GM21576 (cell line): ENCODE measurements at regions not wholly inside any gene's neighbourhood (a gene's known extent, or its start where the extent isn't known, plus 50 kb on each side); places are given as distances from the start of the nearest gene placed in this dataset.

Experiments used
- ATAC-seq: cut with Tn5 transposase; IDR thresholded peaks from one replicate; pipeline ENCODE4 v1.9.1; 2021; ENCODE audit warnings: mild to moderate bottlenecking, moderate library complexity; ENCODE audit not compliant: unreplicated experiment

DNA sequence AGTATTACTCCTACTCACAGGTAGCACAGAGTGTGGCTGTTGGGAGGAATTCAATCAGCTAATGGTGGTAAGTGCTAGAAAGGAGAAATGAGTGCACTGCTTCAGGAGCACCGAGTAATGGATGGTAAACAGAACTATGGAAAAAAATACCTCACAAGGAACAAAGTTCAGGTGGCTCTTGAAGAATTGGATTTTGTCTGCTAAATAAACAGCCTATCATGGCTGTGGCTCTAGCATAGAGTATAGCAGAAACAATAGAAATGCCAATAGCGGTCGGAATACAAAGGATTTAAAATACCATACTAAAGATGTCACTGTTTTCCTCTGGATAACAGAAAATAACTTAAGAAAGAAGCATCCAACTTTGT, 482.5 kb downstream of the NUP35 start:
- no peak for ATAC-seq

GRCh38 chr2:183607995-183608394, 483.8 kb downstream of the NUP35 start:
- ATAC-seq, result no peak

DNA sequence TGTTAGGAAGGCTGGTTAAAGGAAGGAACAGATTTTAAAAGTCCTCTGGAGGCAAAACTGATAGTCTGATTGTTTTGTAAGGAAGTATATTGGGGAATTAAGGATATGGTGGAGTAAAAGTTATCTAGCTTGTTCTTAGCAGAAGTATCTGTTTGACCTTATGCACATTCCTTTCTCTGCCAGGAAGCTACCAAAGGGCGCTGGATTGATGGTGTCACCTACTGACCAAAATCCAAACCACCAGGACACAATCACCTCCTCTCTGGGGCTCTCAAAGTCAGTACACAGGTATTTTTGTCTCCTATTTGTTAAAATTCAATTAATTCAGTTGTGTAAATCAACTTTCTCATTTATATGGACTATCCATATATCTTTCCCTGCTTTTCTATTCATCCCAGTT, 484.5 kb downstream of the NUP35 start:
- no peak for ATAC-seq

DNA sequence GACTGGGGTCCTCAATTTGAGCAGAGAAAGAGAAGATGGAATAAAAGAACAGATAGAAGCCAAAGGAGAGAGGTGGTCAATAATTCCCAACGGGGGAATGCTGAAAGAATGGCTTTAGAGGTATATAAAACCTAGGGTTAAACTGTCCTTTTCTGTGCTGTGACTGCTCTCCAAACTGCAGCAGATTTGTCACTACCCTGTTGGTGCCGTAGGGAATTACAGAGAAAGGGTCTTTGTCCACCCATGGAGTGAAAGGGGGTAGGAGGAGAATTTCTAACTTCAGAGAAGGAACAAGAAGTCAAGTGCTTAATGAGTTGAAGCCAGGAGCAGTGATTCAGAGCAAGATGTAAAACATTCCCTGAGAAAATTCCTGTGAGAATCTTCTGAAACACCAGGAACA, 486.5 kb downstream of the NUP35 start:
- ATAC-seq, result no peak

- ATAC-seq, result no peak
Measured at GRCh38 chr2:183614799-183615435, 490.7 kb downstream of the NUP35 start.

DNA sequence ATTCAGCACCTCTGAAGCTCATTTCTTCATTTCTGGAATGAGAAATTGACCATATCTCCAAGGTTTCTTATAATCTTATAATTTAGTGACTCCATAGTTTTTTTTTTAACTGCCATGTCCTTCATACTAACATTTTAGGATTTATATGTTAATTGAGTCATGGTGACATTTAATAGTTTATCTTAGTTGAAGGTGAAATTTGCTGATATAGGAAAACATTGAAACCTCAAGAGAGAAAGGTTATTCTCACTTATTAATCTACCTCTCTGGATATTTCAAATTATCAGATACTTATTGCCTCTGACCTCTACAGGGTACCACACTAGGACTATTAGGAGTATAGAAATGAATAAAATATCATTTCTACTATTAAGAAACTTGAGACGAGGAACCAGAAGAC, 499.0 kb downstream of the NUP35 start:
- no peak for ATAC-seq

DNA sequence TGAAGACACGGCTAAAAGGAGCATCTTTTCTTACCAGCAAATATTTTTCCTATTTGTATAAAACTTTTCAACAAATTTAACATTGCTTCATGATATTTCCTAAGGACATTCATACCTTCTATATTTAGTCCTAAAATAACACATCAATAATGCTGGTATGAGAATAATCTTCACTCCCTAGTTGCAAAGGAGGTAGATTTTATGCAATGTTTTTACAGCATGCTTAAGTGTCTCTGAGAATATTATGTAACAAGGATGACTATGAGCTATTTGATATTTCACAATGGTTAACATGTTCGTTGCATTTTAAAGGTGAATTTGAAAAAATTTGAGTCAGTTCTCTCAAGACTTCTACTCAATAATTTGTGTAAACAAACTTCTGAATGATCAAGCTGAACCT, 506.7 kb downstream of the NUP35 start:
- no peak for ATAC-seq

GRCh38 chr2:183656121-183656520, 531.9 kb downstream of the NUP35 start:
- ATAC-seq, result no peak

GRCh38 chr2:183665425-183665824, 541.2 kb downstream of the NUP35 start:
- no peak for ATAC-seq

DNA sequence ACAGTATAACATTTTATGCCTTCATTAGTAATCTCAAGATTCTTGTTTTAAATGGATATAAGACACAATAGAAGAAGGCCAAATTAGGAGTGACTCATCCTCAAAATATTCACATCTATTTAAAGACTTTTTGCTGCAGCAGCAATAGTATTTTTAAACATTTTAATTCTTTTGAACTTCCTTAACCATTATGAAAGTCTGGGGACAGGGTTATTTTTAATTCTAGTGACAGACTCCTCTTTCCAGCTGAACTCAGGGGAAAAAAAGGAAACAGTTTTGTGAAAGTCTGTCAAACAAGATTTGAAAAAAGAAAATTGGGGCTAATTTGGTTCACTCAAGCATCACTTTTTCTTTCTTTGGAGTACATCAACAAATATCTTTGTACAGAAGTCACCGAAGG, 541.8 kb downstream of the NUP35 start:
- no peak for ATAC-seq

- ATAC-seq, result no peak
Measured at GRCh38 chr2:183671233-183671632, 547.0 kb downstream of the NUP35 start.

GRCh38 chr2:183678908-183679307, 554.7 kb downstream of the NUP35 start:
- ATAC-seq, result no peak

GRCh38 chr2:183680573-183680972, 556.3 kb downstream of the NUP35 start:
- ATAC-seq, result no peak

GRCh38 chr2:183684686-183685085, 560.4 kb downstream of the NUP35 start:
- ATAC-seq, result no peak

DNA sequence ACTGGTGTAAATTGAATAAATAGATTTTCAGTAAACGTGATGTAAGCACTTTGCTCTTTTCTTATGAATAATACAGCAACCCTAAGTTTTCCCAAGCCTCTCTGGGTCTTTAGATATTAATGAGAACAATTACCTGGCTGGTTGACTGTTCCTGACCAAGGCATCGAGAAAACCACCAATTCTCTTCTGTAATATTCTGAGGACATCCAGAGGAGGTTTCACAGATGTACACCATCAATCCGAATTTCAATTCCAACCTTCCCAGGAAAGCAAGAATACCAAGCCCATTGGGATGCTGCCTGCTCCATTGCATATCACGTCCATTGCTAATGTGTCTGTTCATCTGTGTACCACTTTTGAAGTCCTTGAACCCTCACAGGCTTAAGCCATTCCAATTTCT, 571.8 kb downstream of the NUP35 start:
- no peak for ATAC-seq

GRCh38 chr2:183709829-183710228, 585.6 kb downstream of the NUP35 start:
- ATAC-seq, result no peak

- no peak for ATAC-seq
Measured at GRCh38 chr2:183718246-183718645, 594.0 kb downstream of the NUP35 start.

DNA sequence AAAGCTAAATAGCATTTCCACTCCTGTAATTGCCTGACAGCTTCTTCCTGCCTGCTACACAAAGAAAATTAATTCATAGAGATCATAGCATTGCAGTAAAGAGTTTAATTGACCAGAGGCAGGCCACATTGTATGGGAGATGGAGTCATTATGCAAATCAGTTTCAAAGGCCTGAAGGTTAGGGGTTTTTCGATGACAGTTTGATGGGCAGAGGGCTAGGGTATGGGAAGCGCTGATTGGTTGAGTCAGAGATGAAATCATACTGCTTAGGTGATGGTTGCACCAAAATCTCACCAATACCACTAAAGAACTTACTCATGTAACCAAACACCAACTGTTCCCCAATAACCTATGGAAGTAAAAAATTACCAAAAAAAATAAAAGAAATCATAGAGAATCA, 599.0 kb downstream of the NUP35 start:
- ATAC-seq, result no peak

- ATAC-seq, result no peak
Measured at GRCh38 chr2:183729380-183729779, 605.1 kb downstream of the NUP35 start.

DNA sequence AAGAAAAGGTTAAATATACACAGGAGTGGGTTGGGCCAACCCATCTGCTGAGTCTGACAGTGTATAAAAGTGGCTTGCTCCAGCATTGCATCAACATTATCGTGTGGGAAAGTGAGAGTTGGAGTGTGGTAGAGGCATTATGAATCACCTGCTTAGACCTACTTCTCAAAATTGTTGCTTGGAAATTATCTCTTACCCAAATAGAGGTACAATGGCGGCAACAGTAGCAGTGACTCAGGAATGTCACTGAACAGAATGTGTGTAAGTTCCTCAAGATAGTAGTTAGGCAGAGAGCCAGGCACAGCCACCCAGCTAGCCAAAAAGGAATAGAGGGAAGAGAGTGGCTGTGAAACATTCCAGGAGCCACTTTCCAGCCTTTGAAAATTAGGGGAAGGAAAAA, 616.0 kb downstream of the NUP35 start:
- no peak for ATAC-seq

GRCh38 chr2:183752571-183752970, 628.3 kb downstream of the NUP35 start:
- no peak for ATAC-seq

GRCh38 chr2:183759033-183759432, 634.8 kb downstream of the NUP35 start:
- ATAC-seq, result no peak

DNA sequence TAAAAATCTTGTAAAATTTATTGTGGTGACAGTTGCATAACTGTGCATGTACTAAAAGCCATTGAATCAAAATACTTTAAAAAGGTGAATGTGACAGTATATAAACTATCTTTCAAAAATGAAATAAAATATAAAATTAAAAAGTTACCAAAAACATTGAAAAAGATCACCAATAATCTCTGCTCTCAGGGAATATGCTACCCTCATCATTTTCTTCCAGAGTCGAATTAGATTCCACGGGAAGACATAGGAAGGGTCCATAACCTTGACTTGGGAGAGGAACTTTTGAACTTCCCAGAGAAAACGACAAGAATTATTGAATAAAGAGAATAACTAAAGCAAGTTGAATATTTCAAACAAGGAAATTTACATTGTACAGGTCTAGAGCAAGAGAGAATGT, 649.5 kb downstream of the NUP35 start:
- no peak for ATAC-seq

DNA sequence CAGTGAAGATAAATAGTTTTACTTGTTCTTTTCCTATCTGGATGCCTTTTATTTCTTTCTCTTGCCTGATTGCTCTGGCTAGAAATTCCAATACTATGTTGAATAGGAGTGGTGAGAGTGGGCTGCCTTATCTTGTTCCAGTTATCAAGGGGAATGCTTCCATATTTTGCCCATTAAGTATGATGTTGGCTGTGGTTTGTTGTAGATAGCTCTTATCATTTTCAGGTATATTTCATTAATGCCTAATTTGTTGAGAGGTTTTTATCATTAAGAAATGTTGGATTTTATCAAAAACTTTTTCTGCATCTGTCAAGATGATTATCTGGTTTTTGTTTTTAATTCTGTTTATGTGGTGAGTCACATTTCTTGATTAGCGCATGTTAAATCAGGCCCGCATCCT, 655.8 kb downstream of the NUP35 start:
- ATAC-seq, result no peak
